Liver (tissue), 8 donors: ENCODE measurements at regions not wholly inside any gene's neighbourhood (a gene's known extent, or its start where the extent isn't known, plus 50 kb on each side); places are given as distances from the start of the nearest gene placed in this dataset.

Experiments
- DNase-seq: peaks from one replicate; pipeline ENCODE4 v3.0.0-alpha.2; 2017; ENCODE audit warnings: low spot score
- H3K27ac ChIP-seq, 2 donors: one replicate each; pipeline ENCODE4 v1.7.0; 2013; ENCODE audit warnings: inconsistent platforms in 2 of 2, low read length in 2 of 2, control low read depth in 1 of 2, low read depth in 1 of 2, mild to moderate bottlenecking in 1 of 2
- H3K27me3 ChIP-seq, 4 donors: one replicate each; pipeline versions ENCODE4 v1.6.1 to v1.7.0; 2013; ENCODE audit warnings: low read length in 3 of 4, inconsistent platforms in 1 of 4, mild to moderate bottlenecking in 1 of 4, moderate library complexity in 1 of 4; ENCODE audit not compliant: control insufficient read depth in 4 of 4, insufficient read depth in 4 of 4
- H3K36me3 ChIP-seq, 4 donors: one replicate each; pipeline versions ENCODE4 v1.6.1 to v1.7.0; 2013; ENCODE audit warnings: low read length in 3 of 4, mild to moderate bottlenecking in 3 of 4, low read depth in 1 of 4, moderate library complexity in 1 of 4; ENCODE audit not compliant: control insufficient read depth in 4 of 4, insufficient read depth in 3 of 4
- H3K4me1 ChIP-seq, 4 donors: one replicate each; pipeline versions ENCODE4 v1.6.1 to v1.7.0; 2013; ENCODE audit warnings: low read length in 3 of 4, mild to moderate bottlenecking in 3 of 4, moderate library complexity in 1 of 4; ENCODE audit not compliant: control insufficient read depth in 4 of 4, insufficient read depth in 4 of 4
- H3K4me3 ChIP-seq, 3 donors: one replicate each; pipeline versions ENCODE4 v1.6.1 to v1.7.0; 2013; ENCODE audit warnings: low read length in 3 of 3, control low read depth in 1 of 3, low read depth in 1 of 3, mild to moderate bottlenecking in 1 of 3
- H3K9ac ChIP-seq, 2 donors: one replicate each; pipeline ENCODE4 v1.7.0; 2013; ENCODE audit warnings: low read length in 2 of 2, mild to moderate bottlenecking in 2 of 2, moderate library complexity in 2 of 2, control low read depth in 1 of 2, low read depth in 1 of 2
- H3K9me3 ChIP-seq, 4 donors: one replicate each; pipeline versions ENCODE4 v1.6.1 to v1.7.0; 2013; ENCODE audit warnings: low read length in 3 of 4; ENCODE audit not compliant: control insufficient read depth in 4 of 4
- ATF3 ChIP-seq: IDR thresholded peaks from 2 replicates; pipeline ENCODE4 v1.6.1; 2016; ENCODE audit warnings: antibody characterized with exemption
- CTCF ChIP-seq: fragments of 150-350 bp; IDR thresholded peaks from 2 replicates; pipeline ENCODE4 v1.5.1; 2017; ENCODE audit warnings: improper control_type of control experiment, low read depth, low read length; ENCODE audit not compliant: missing input control
- EGR1 ChIP-seq, 2 donors: IDR thresholded peaks; 2 replicates each; pipeline ENCODE4 v1.6.1; 2016 to 2018; ENCODE audit warnings: antibody characterized with exemption in 2 of 2, low read depth in 2 of 2
- FOXA1 ChIP-seq: IDR thresholded peaks from 2 replicates; pipeline ENCODE4 v1.6.1; 2016; ENCODE audit warnings: antibody characterized with exemption
- FOXA2 ChIP-seq: IDR thresholded peaks from 2 replicates; pipeline ENCODE4 v1.6.1; 2016; ENCODE audit warnings: antibody characterized with exemption
- GABPA ChIP-seq, 2 donors: IDR thresholded peaks in 1 of 2; conservative IDR thresholded peaks in 1 of 2; 2 replicates each; pipeline ENCODE4 v1.6.1; 2016; ENCODE audit warnings: antibody characterized with exemption in 2 of 2, mild to moderate bottlenecking in 1 of 2, moderate library complexity in 1 of 2
- HNF4A ChIP-seq, 2 donors: conservative IDR thresholded peaks; 2 replicates each; pipeline ENCODE4 v1.6.1; 2016; ENCODE audit warnings: antibody characterized with exemption in 2 of 2, mild to moderate bottlenecking in 2 of 2
- HNF4G ChIP-seq: IDR thresholded peaks from 2 replicates; pipeline ENCODE4 v1.6.1; 2016; ENCODE audit warnings: antibody characterized with exemption
- JUND ChIP-seq, 2 donors: IDR thresholded peaks; 2 replicates each; pipeline ENCODE4 v1.6.1; 2016; ENCODE audit warnings: antibody characterized with exemption in 2 of 2
- MAX ChIP-seq: IDR thresholded peaks from 2 replicates; pipeline ENCODE4 v1.6.1; 2016; ENCODE audit warnings: antibody characterized with exemption
- NR2F2 ChIP-seq: IDR thresholded peaks from 2 replicates; pipeline ENCODE4 v1.6.1; 2016; ENCODE audit warnings: antibody characterized with exemption
- RAD21 ChIP-seq, 2 donors: IDR thresholded peaks; 2 replicates each; pipeline ENCODE4 v1.6.1; 2016; ENCODE audit warnings: antibody characterized with exemption in 2 of 2, mild to moderate bottlenecking in 2 of 2
- REST ChIP-seq: IDR thresholded peaks from 2 replicates; pipeline ENCODE4 v1.6.1; 2016; ENCODE audit warnings: antibody characterized with exemption, mild to moderate bottlenecking
- RXRA ChIP-seq, 2 donors: IDR thresholded peaks; 2 replicates each; pipeline ENCODE4 v1.6.1; 2017 to 2018; ENCODE audit warnings: antibody characterized with exemption in 2 of 2, mild to moderate bottlenecking in 1 of 2
- SP1 ChIP-seq: IDR thresholded peaks from 2 replicates; pipeline ENCODE4 v1.6.1; 2018; ENCODE audit warnings: antibody characterized with exemption, mild to moderate bottlenecking
- TAF1 ChIP-seq: conservative IDR thresholded peaks from 2 replicates; pipeline ENCODE4 v1.6.1; 2016; ENCODE audit warnings: antibody characterized with exemption, mild to moderate bottlenecking
- YY1 ChIP-seq: IDR thresholded peaks from 2 replicates; pipeline ENCODE4 v1.6.1; 2016; ENCODE audit warnings: antibody characterized with exemption, mild to moderate bottlenecking
- ZBTB33 ChIP-seq: IDR thresholded peaks from 2 replicates; pipeline ENCODE4 v1.6.1; 2016; ENCODE audit warnings: antibody characterized with exemption
- WGBS: extraction: QIAGEN DNeasy Blood & Tissue Kit; methylation state at CpG from one replicate; pipeline ENCODE4 v1.1.7; 2013; 5-methylcytosine and 5-hydroxymethylcytosine counted together
- donor health status: healthy.
- donor health status: healthy.
- donor health status: healthy.
- donor health status: healthy.
- donor health status: healthy.

- TF ChIP-seq ATF3 (no peak), SP1 (no peak), EGR1 (IDR thresholded peaks at IDR 0.05; ENCODE audit: low read depth in 2 of 2) (no peak), TAF1 (no peak), HNF4G (no peak)
These were observed 418.7 kb downstream of the CENPC start for GRCh38 chr4:67126570-67126969.

GRCh38 chr4:67125636-67126514 lies 419.4 kb downstream of the CENPC start:
- 81% methylated on average over 5 of the region's 5 CpGs for WGBS
- Histone ChIP-seq H3K36me3 (no peaks in the 10 kb centered on the region), H3K27ac (no peak overlapping the region), H3K4me1 (no peaks in the 10 kb centered on the region), H3K4me3 (no peak overlapping the region), H3K27me3 (no peaks in the 10 kb centered on the region), H3K9me3 (no peaks in the 10 kb centered on the region), H3K9ac (no peak overlapping the region)
- no peak for DNase-seq
- TF ChIP-seq HNF4A (conservative IDR thresholded peaks at IDR 0.05) (no peak), ATF3 (no peak), MAX (no peak), REST (no peak), ZBTB33 (no peak), GABPA (IDR thresholded peaks at IDR 0.05 in 1 of 2, conservative IDR thresholded peaks at IDR 0.05 in 1 of 2) (no peak), RXRA (IDR thresholded peaks at IDR 0.05) (no peak), EGR1 (IDR thresholded peaks at IDR 0.05; ENCODE audit: low read depth in 2 of 2) (no peak), RAD21 (IDR thresholded peaks at IDR 0.05) (no peak), CTCF (no peak), FOXA2 (no peak), JUND (IDR thresholded peaks at IDR 0.05) (no peak), SP1 (no peak), YY1 (no peak), TAF1 (no peak), HNF4G (no peak), FOXA1 (no peak), NR2F2 (no peak)

More at GRCh38 chr4:67126570-67126969, 418.7 kb downstream of the CENPC start:
- Histone ChIP-seq H3K4me1 (no peaks in the 10 kb centered on the region), H3K9me3 (no peaks in the 10 kb centered on the region), H3K27me3 (no peaks in the 10 kb centered on the region), H3K9ac (no peak overlapping the region), H3K27ac (no peak overlapping the region), H3K4me3 (no peak overlapping the region), H3K36me3 (no peaks in the 10 kb centered on the region)
- DNase-seq = no peak
- WGBS = 90% methylated on average over 4 of the region's 4 CpGs
